ENCODE measurements at regions not wholly inside any gene's neighbourhood (a gene's known extent, or its start where the extent isn't known, plus 50 kb on each side); places are given as distances from the start of the nearest gene placed in this dataset.

DNA sequence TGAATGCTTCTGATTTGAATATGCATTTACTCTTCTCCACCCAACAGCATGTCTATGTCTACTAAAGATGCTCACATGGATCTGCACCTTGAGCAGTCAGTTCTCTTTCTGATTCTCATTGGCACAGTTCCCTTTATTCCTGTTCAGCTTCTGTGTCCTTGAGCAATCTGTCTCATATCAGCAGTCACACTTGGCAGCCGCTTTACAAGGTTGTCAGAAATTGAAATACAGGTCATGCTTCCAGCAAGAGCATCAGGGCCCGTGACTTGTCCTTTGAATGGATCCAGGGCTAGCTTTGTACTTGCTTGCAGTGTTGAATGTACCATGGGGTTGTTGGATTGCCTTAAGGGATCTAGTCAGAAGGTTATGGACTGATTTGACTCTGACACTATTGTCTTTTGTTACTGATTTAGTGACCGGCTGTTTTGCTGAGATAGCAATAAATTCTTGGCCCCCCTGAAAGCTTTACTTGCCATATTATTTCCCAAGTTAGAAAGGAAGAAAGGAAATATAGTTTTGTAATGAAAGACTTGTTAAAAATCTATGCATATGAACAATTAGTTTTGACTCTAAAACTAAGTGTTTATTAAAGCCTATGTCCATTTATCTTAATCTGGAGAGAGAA is 273.4 kb upstream of the ISL1 start:
- no peaks in the 10 kb centered on the region for H3K4me1 ChIP-seq (ENCODE audit: insufficient read depth, low read length)
- no peak overlapping the region for H3K4me3 ChIP-seq (ENCODE audit: insufficient read depth, low read length)
- H3K27ac ChIP-seq (ENCODE audit: low read depth, low read length) = no peak overlapping the region
- peaks cover 2% of the 10 kb centered on the region for H3K9me3 ChIP-seq (ENCODE audit: low read depth, low read length)
- H3K36me3 ChIP-seq (ENCODE audit: insufficient read depth, low read length) = no peaks in the 10 kb centered on the region
- H2AFZ ChIP-seq (ENCODE audit: low read length) = no peak overlapping the region
- DNase-seq (ENCODE audit: insufficient read length, low spot score, missing footprints) = no peak
- TF ChIP-seq CTCF (IDR thresholded peaks at IDR 0.05; ENCODE audit: extremely low read depth, low read depth, low read length) = no peak
- no peak overlapping the region for H3K4me2 ChIP-seq (ENCODE audit: insufficient read depth, low read length)
- no peaks in the 10 kb centered on the region for H4K20me1 ChIP-seq (ENCODE audit: insufficient read depth, low read length)
- no peaks in the 10 kb centered on the region for H3K27me3 ChIP-seq (ENCODE audit: insufficient read depth, low read length)
- H3K79me2 ChIP-seq (ENCODE audit: insufficient read depth, low read length) = no peaks in the 10 kb centered on the region

GRCh38 chr5:51131266-51131665 is 252.0 kb upstream of the ISL1 start:
- no peak for DNase-seq (ENCODE audit: insufficient read length, low spot score, missing footprints)
- H3K4me1 ChIP-seq (ENCODE audit: insufficient read depth, low read length) = no peaks in the 10 kb centered on the region
- TF ChIP-seq CTCF (IDR thresholded peaks at IDR 0.05; ENCODE audit: extremely low read depth, low read depth, low read length) = no peak

DNA sequence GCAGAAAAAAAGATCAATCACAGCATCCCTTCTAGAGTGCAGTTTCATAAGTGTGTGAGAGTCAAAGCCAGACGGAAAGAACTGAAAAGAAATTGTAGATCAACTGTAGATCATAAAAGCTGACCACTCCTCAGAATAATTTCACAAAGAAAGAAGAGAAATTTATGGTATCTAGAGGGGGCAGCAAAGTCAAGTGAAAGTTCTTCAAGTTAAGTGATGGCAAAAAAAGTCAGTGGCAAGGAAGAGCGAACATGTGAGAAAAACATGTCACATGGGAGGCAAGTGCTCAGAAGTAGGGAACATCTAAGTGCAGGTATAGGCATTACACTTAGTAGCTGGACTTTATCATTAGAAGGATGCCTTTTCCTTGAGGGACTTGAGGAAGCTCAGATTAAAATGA is 245.1 kb upstream of the ISL1 start:
- Histone ChIP-seq H3K79me2 (ENCODE audit: insufficient read depth, low read length) (no peaks in the 10 kb centered on the region), H3K27me3 (ENCODE audit: insufficient read depth, low read length) (no peaks in the 10 kb centered on the region), H3K4me1 (ENCODE audit: insufficient read depth, low read length) (no peaks in the 10 kb centered on the region), H2AFZ (ENCODE audit: low read length) (no peak overlapping the region), H3K4me2 (ENCODE audit: insufficient read depth, low read length) (no peak overlapping the region), H4K20me1 (ENCODE audit: insufficient read depth, low read length) (no peaks in the 10 kb centered on the region), H3K36me3 (ENCODE audit: insufficient read depth, low read length) (no peaks in the 10 kb centered on the region), H3K9me3 (ENCODE audit: low read depth, low read length) (peaks cover 2% of the 10 kb centered on the region), H3K4me3 (ENCODE audit: insufficient read depth, low read length) (no peak overlapping the region), H3K27ac (ENCODE audit: low read depth, low read length) (no peak overlapping the region)
- no peak for TF ChIP-seq CTCF (IDR thresholded peaks at IDR 0.05; ENCODE audit: extremely low read depth, low read depth, low read length)
- no peak for DNase-seq (ENCODE audit: insufficient read length, low spot score, missing footprints)

More at GRCh38 chr5:51131266-51131665, 252.0 kb upstream of the ISL1 start:
- Histone ChIP-seq H2AFZ (ENCODE audit: low read length) (no peak overlapping the region), H3K4me3 (ENCODE audit: insufficient read depth, low read length) (no peak overlapping the region), H4K20me1 (ENCODE audit: insufficient read depth, low read length) (no peaks in the 10 kb centered on the region), H3K79me2 (ENCODE audit: insufficient read depth, low read length) (no peaks in the 10 kb centered on the region), H3K27me3 (ENCODE audit: insufficient read depth, low read length) (no peaks in the 10 kb centered on the region), H3K36me3 (ENCODE audit: insufficient read depth, low read length) (no peaks in the 10 kb centered on the region), H3K27ac (ENCODE audit: low read depth, low read length) (no peak overlapping the region), H3K9me3 (ENCODE audit: low read depth, low read length) (no peaks in the 10 kb centered on the region), H3K4me2 (ENCODE audit: insufficient read depth, low read length) (no peak overlapping the region)

DNA sequence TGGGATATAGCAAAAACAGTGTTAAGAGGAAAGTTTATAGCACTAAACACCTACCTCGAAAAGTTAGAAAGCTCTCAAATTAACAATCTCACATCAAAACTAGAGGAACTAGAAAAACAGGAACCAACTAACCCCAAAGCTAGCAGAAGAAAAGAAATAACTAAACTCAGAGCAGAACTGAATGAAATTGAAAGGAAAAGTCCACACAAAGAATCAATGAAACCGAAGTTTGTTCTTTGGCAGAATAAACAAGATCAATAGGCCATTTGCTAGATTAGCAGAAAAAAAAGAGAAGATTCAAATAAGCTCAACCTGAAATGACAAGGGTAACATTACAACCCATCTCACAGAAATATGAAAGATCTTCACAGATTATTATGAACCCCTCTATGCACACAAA is 234.8 kb upstream of the ISL1 start:
- H3K4me1 ChIP-seq (ENCODE audit: insufficient read depth, low read length) = no peaks in the 10 kb centered on the region
- no peak overlapping the region for H3K4me3 ChIP-seq (ENCODE audit: insufficient read depth, low read length)
- H3K79me2 ChIP-seq (ENCODE audit: insufficient read depth, low read length) = no peaks in the 10 kb centered on the region
- H3K4me2 ChIP-seq (ENCODE audit: insufficient read depth, low read length) = no peak overlapping the region
- H3K27ac ChIP-seq (ENCODE audit: low read depth, low read length) = no peak overlapping the region
- no peak for DNase-seq (ENCODE audit: insufficient read length, low spot score, missing footprints)
- no peaks in the 10 kb centered on the region for H3K27me3 ChIP-seq (ENCODE audit: insufficient read depth, low read length)
- no peak for TF ChIP-seq CTCF (IDR thresholded peaks at IDR 0.05; ENCODE audit: extremely low read depth, low read depth, low read length)
- H3K9me3 ChIP-seq (ENCODE audit: low read depth, low read length) = no peaks in the 10 kb centered on the region
- no peaks in the 10 kb centered on the region for H3K36me3 ChIP-seq (ENCODE audit: insufficient read depth, low read length)
- no peaks in the 10 kb centered on the region for H4K20me1 ChIP-seq (ENCODE audit: insufficient read depth, low read length)
- H2AFZ ChIP-seq (ENCODE audit: low read length) = no peak overlapping the region

All from osteoblast (primary cell).